ENCODE measurements at regions not wholly inside any gene's neighbourhood (a gene's known extent, or its start where the extent isn't known, plus 50 kb on each side); places are given as distances from the start of the nearest gene placed in this dataset.

DNA sequence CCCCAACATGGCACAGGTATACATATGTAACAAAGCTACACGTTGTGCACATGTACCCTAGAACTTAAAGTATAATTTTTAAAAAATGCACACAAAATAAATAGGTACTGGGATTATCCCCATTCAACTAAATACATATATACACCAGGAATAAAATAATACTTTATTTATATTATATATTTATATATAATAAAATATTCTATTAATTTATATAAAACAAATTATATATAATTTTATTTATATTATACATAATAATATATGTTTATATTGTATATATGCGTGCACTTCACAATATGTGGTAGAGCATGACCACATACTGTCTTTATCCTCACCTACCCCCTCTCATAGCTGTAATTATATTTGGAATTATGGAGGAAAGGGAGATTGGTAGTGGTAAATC is 119.1 kb upstream of the TMEM260 start:
- ChIA-PET POLR2A (no interaction called here), CTCF (interaction anchor here (1.6 to 2.5 kb wide), 4 partner anchors 14 to 1022 kb away, joined by 4 to 12 read pairs (median 5); no protein-coding TSS in a partner anchor), RAD21 (ENCODE audit: low non-redundant PET in 1 of 2, low total read pairs in 2 of 2, uncharacterized antibody in 2 of 2, unreplicated experiment in 2 of 2) (no interaction called here)
- H4K20me1 ChIP-seq (ENCODE audit: insufficient read depth): no peaks in the 10 kb centered on the region
- ATAC-seq: no peak
- TF ChIP-seq JUND (IDR thresholded peaks at IDR 0.05) (no peak), POLR2AphosphoS5 (IDR thresholded peaks at IDR 0.05; ENCODE audit: low read depth, low read length) (no peak), ELF1 (IDR thresholded peaks at IDR 0.05; ENCODE audit: borderline replicate concordance, low read depth) (no peak), TCF7L2 (IDR thresholded peaks at IDR 0.05; ENCODE audit: borderline replicate concordance, extremely low read depth, insufficient read depth, insufficient read length) (no peak), SP1 (IDR thresholded peaks at IDR 0.05; ENCODE audit: low read depth) (no peak), ZNF274 (IDR thresholded peaks at IDR 0.05; ENCODE audit: low read depth, low read length) (no peak), SRF (IDR thresholded peaks at IDR 0.05; ENCODE audit: low read depth) (no peak), EZH2 (IDR thresholded peaks at IDR 0.05) (no peak), CBX3 (IDR thresholded peaks at IDR 0.05; ENCODE audit: low read depth) (no peak), FOSL1 (IDR thresholded peaks at IDR 0.05; ENCODE audit: low read depth) (no peak), POLR2A (IDR thresholded peaks at IDR 0.05; ENCODE audit: borderline replicate concordance, extremely low read depth, insufficient read depth, insufficient read length) (no peak)
- TF ChIP-seq, protein P1, sequence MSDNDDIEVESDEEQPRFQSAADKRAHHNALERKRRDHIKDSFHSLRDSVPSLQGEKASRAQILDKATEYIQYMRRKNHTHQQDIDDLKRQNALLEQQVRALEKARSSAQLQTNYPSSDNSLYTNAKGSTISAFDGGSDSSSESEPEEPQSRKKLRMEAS (IDR thresholded peaks at IDR 0.05): no peak
- TF ChIP-seq, protein P2, sequence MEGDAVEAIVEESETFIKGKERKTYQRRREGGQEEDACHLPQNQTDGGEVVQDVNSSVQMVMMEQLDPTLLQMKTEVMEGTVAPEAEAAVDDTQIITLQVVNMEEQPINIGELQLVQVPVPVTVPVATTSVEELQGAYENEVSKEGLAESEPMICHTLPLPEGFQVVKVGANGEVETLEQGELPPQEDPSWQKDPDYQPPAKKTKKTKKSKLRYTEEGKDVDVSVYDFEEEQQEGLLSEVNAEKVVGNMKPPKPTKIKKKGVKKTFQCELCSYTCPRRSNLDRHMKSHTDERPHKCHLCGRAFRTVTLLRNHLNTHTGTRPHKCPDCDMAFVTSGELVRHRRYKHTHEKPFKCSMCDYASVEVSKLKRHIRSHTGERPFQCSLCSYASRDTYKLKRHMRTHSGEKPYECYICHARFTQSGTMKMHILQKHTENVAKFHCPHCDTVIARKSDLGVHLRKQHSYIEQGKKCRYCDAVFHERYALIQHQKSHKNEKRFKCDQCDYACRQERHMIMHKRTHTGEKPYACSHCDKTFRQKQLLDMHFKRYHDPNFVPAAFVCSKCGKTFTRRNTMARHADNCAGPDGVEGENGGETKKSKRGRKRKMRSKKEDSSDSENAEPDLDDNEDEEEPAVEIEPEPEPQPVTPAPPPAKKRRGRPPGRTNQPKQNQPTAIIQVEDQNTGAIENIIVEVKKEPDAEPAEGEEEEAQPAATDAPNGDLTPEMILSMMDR (IDR thresholded peaks at IDR 0.05 in 2 of 3, conservative IDR thresholded peaks at IDR 0.05 in 1 of 3; ENCODE audit: borderline replicate concordance in 1 of 3, insufficient read depth in 1 of 3, low read depth in 2 of 3, low read length in 2 of 3): no peak
- TF ChIP-seq, protein P3, sequence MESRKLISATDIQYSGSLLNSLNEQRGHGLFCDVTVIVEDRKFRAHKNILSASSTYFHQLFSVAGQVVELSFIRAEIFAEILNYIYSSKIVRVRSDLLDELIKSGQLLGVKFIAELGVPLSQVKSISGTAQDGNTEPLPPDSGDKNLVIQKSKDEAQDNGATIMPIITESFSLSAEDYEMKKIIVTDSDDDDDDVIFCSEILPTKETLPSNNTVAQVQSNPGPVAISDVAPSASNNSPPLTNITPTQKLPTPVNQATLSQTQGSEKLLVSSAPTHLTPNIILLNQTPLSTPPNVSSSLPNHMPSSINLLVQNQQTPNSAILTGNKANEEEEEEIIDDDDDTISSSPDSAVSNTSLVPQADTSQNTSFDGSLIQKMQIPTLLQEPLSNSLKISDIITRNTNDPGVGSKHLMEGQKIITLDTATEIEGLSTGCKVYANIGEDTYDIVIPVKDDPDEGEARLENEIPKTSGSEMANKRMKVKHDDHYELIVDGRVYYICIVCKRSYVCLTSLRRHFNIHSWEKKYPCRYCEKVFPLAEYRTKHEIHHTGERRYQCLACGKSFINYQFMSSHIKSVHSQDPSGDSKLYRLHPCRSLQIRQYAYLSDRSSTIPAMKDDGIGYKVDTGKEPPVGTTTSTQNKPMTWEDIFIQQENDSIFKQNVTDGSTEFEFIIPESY (IDR thresholded peaks at IDR 0.05; ENCODE audit: extremely low read depth, insufficient replicate concordance, low read length): no peak
- TF ChIP-seq, protein P4, sequence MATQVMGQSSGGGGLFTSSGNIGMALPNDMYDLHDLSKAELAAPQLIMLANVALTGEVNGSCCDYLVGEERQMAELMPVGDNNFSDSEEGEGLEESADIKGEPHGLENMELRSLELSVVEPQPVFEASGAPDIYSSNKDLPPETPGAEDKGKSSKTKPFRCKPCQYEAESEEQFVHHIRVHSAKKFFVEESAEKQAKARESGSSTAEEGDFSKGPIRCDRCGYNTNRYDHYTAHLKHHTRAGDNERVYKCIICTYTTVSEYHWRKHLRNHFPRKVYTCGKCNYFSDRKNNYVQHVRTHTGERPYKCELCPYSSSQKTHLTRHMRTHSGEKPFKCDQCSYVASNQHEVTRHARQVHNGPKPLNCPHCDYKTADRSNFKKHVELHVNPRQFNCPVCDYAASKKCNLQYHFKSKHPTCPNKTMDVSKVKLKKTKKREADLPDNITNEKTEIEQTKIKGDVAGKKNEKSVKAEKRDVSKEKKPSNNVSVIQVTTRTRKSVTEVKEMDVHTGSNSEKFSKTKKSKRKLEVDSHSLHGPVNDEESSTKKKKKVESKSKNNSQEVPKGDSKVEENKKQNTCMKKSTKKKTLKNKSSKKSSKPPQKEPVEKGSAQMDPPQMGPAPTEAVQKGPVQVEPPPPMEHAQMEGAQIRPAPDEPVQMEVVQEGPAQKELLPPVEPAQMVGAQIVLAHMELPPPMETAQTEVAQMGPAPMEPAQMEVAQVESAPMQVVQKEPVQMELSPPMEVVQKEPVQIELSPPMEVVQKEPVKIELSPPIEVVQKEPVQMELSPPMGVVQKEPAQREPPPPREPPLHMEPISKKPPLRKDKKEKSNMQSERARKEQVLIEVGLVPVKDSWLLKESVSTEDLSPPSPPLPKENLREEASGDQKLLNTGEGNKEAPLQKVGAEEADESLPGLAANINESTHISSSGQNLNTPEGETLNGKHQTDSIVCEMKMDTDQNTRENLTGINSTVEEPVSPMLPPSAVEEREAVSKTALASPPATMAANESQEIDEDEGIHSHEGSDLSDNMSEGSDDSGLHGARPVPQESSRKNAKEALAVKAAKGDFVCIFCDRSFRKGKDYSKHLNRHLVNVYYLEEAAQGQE (IDR thresholded peaks at IDR 0.05; ENCODE audit: low read depth): no peak
- H3K27ac ChIP-seq (ENCODE audit: low read depth, low read length): no peak overlapping the region
- H3K9me3 ChIP-seq (ENCODE audit: control insufficient read depth in 1 of 2, insufficient read depth in 1 of 2, low read depth in 1 of 2, low read length in 2 of 2): no peaks in the 10 kb centered on the region
- H3K79me2 ChIP-seq (ENCODE audit: insufficient read depth, low read length): no peaks in the 10 kb centered on the region
- no peaks in the 10 kb centered on the region for H3K9me2 ChIP-seq (ENCODE audit: insufficient read depth)
- no peak overlapping the region for H3K9ac ChIP-seq (ENCODE audit: low read length)
- no peak for DNase-seq (ENCODE audit: low read depth, low spot score)
- intact Hi-C loops (cut with micrococcal nuclease): no loop called here
- no peak overlapping the region for H3K4me2 ChIP-seq (ENCODE audit: low read length)
- H3K4me1 ChIP-seq (ENCODE audit: control insufficient read depth in 1 of 2, insufficient read depth in 2 of 2, low read length in 2 of 2): no peaks in the 10 kb centered on the region
- H3K36me3 ChIP-seq (ENCODE audit: control insufficient read depth in 1 of 2, insufficient read depth in 2 of 2, low read length in 2 of 2): no peaks in the 10 kb centered on the region
- H2AFZ ChIP-seq (ENCODE audit: low read depth, low read length, poor library complexity, severe bottlenecking): no peak overlapping the region
- no peaks in the 10 kb centered on the region for H3K27me3 ChIP-seq (ENCODE audit: insufficient read depth, low read length)
- H3K4me3 ChIP-seq (replicated peaks in 1 of 2; ENCODE audit: low read depth in 1 of 2, low read length in 2 of 2): no peak overlapping the region
- no TSS peak for BruUV-seq (replicated peaks)

Data from HCT116 (cell line).